Lung (tissue), 11 donors: ENCODE measurements at regions not wholly inside any gene's neighbourhood (a gene's known extent, or its start where the extent isn't known, plus 50 kb on each side); places are given as distances from the start of the nearest gene placed in this dataset.

ENCODE experiments used
- ATAC-seq: fragments of 200-7000 bp; cut with Tn5 transposase; one replicate; pipeline ENCODE4 v1.9.1; 2020; ENCODE audit warnings: moderate number of reproducible peaks; ENCODE audit not compliant: insufficient read depth, low FRiP score
- DNase-seq, 3 donors: peaks; one replicate each; pipeline ENCODE4 v3.0.0-alpha.2; 2013 to 2017
- H3K27ac ChIP-seq, 2 donors: one replicate each; pipeline ENCODE4 v1.5.1; 2013; ENCODE audit warnings: mild to moderate bottlenecking in 2 of 2, moderate library complexity in 2 of 2, control low read depth in 1 of 2, inconsistent platforms in 1 of 2, low read depth in 1 of 2, low read length in 1 of 2
- H3K27me3 ChIP-seq, 3 donors: one replicate each; pipeline ENCODE4 v1.5.1; 2013; ENCODE audit warnings: low read length in 2 of 3; ENCODE audit not compliant: control insufficient read depth in 3 of 3, insufficient read depth in 3 of 3
- H3K36me3 ChIP-seq, 4 donors: one replicate each; pipeline ENCODE4 v1.5.1; 2013; ENCODE audit warnings: low read length in 4 of 4, mild to moderate bottlenecking in 1 of 4, moderate library complexity in 1 of 4; ENCODE audit not compliant: control insufficient read depth in 4 of 4, insufficient read depth in 4 of 4
- H3K4me1 ChIP-seq, 5 donors: one replicate each; pipeline ENCODE4 v1.5.1; 2013; ENCODE audit warnings: low read length in 5 of 5, mild to moderate bottlenecking in 2 of 5, moderate library complexity in 1 of 5; ENCODE audit not compliant: control insufficient read depth in 5 of 5, insufficient read depth in 5 of 5
- H3K4me3 ChIP-seq: one replicate; pipeline ENCODE4 v1.5.1; 2013; ENCODE audit warnings: mild to moderate bottlenecking, control low read depth, moderate library complexity
- H3K9ac ChIP-seq, 2 donors: one replicate each; pipeline ENCODE4 v1.5.1; 2013; ENCODE audit warnings: low read length in 2 of 2, control low read depth in 1 of 2; ENCODE audit not compliant: insufficient read depth in 1 of 2
- H3K9me3 ChIP-seq, 4 donors: one replicate each; pipeline ENCODE4 v1.5.1; 2013; ENCODE audit warnings: low read length in 3 of 4, mild to moderate bottlenecking in 1 of 4, moderate library complexity in 1 of 4; ENCODE audit not compliant: control insufficient read depth in 4 of 4, insufficient read depth in 3 of 4
- WGBS, 2 donors: extraction: QIAGEN DNeasy Blood & Tissue Kit; methylation state at CpG; one replicate each; pipeline ENCODE4 v1.1.7; 2013; 5-methylcytosine and 5-hydroxymethylcytosine counted together
- TF ChIP-seq, protein P1 (sequence below): IDR thresholded peaks from 2 replicates; pipeline ENCODE4 v1.5.1; 2012; ENCODE audit warnings: mild to moderate bottlenecking; ENCODE audit errors: control extremely low read depth, extremely low read depth
- donor health status: control.
- donor health status: control.
- donor health status: Bipolar disorder and iron deficiency.
- donor health status: healthy.
- donor health status: DM: yes; HTN: yes; CAD: no.

DNA sequence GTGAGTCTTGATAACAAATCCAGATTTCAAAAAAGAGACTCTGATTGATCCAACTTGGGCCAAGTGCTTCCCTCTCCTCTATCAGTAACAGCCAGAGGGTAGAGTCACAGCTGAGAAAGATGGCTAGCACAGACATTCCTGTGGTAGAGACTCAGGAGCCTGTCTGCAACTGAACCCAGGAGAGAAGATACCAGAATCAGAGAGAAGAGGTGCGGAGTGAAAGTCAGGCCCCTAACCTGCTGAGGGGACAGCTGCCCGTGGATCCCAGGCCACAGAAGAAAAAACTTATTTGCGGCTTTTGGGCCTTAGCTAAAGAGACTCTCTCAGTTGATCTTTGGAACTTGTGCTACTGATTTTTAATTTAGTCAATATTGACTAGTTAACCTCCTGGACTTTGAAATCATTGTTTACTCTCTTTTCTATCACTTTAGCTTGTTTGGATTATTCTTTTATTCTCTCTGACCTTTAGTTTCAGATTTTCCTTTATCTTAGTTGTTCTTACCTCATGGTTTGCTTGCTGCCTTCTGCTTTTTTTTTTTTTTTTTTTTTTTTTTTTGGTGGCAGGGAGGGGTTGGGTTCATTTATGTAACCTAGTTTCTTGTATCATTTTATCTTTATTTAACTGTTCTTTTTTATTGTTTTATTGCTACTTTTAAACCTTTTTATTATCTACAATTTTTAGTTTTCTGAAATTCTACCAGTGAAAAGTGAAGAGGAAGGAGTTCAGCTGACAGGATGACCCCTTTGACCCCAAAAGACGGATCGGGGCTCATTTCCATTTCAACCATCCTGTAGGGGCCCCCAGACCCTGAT, 154.9 kb upstream of the KRR1 start:
- peaks cover 0 to 8% (median 0%) of the 10 kb centered on the region in 5 donors for H3K4me1 ChIP-seq
- no peaks in the 10 kb centered on the region for H3K9me3 ChIP-seq
- H3K27ac ChIP-seq: no peak overlapping the region
- ATAC-seq (no peak), DNase-seq (no peak)
- H3K27me3 ChIP-seq: no peaks in the 10 kb centered on the region
- H3K9ac ChIP-seq: no peak overlapping the region
- no peak overlapping the region for H3K4me3 ChIP-seq
- 85 to 88% methylated on average over 5 of the region's 5 CpGs for WGBS, 2 donors
- TF ChIP-seq, protein P1, sequence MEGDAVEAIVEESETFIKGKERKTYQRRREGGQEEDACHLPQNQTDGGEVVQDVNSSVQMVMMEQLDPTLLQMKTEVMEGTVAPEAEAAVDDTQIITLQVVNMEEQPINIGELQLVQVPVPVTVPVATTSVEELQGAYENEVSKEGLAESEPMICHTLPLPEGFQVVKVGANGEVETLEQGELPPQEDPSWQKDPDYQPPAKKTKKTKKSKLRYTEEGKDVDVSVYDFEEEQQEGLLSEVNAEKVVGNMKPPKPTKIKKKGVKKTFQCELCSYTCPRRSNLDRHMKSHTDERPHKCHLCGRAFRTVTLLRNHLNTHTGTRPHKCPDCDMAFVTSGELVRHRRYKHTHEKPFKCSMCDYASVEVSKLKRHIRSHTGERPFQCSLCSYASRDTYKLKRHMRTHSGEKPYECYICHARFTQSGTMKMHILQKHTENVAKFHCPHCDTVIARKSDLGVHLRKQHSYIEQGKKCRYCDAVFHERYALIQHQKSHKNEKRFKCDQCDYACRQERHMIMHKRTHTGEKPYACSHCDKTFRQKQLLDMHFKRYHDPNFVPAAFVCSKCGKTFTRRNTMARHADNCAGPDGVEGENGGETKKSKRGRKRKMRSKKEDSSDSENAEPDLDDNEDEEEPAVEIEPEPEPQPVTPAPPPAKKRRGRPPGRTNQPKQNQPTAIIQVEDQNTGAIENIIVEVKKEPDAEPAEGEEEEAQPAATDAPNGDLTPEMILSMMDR: no peak
- no peaks in the 10 kb centered on the region for H3K36me3 ChIP-seq

DNA sequence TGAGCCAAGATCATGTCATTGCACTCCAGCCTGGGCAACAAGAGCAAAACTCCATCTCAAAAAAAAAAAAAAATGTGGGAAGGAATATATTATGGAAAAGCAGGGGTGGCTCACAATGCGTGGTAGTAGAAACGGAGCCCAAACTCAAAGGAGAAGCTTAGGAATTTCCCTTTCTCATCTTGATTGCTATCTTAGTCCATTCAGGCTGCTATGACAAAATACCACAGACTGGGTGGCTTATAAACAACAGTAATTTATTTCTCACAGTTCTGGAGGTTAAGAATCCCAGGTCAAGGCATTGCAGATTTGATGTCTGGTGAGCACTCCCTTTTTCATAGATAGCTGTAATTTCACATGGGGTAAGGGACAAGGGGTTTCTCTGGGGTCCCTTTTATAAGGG, 153.8 kb upstream of the KRR1 start:
- Histone ChIP-seq H3K9me3 (no peaks in the 10 kb centered on the region), H3K4me3 (no peak overlapping the region), H3K27me3 (no peaks in the 10 kb centered on the region), H3K27ac (no peak overlapping the region), H3K4me1 (peaks cover 0 to 8% (median 0%) of the 10 kb centered on the region in 5 donors), H3K9ac (no peak overlapping the region), H3K36me3 (no peaks in the 10 kb centered on the region)
- WGBS, 2 donors: 71 to 75% methylated on average over 2 of the region's 2 CpGs
- TF ChIP-seq, protein P1: no peak
- DNase-seq (no peak), ATAC-seq (no peak)

DNA sequence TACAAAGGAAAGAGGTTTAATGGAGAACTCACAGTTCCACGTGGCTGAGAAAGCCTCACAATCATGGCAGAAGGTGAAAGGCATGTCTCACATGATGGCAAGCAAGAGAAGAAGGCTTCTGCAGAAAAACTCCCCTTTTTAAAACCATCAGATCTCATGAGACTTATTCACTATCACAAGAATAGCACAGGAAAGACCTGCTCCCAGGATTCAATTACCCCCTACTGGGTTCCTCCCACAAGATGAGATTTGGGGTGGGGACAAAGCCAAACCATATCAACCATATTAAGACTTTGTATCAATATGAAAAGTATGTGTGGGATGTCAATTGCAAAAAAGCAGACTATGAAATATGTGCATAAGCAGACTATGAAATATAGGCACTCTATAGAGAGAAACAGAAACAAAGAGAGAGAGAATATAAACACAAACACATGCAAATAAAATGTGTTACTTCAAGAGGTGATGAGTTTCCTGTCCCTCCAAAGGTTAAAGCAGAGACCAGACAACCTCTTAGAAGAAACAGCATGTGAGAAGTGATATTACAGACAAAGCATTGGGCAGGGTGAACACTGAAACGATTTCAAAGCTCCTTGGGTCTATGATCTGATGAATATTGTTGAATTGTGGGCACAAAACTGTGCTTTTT, 151.2 kb upstream of the KRR1 start:
- TF ChIP-seq, protein P1: no peak
- no peak for DNase-seq
- Histone ChIP-seq H3K9me3 (no peaks in the 10 kb centered on the region), H3K27ac (no peak overlapping the region), H3K9ac (no peak overlapping the region), H3K36me3 (no peaks in the 10 kb centered on the region), H3K4me3 (no peak overlapping the region), H3K27me3 (no peaks in the 10 kb centered on the region), H3K4me1 (peaks cover 0 to 8% (median 0%) of the 10 kb centered on the region in 5 donors)
- 75 to 82% methylated on average over 2 of the region's 2 CpGs for WGBS, 2 donors
- ATAC-seq: no peak
